SK-N-MC (cell line): ENCODE measurements at regions not wholly inside any gene's neighbourhood (a gene's known extent, or its start where the extent isn't known, plus 50 kb on each side); places are given as distances from the start of the nearest gene placed in this dataset.

ENCODE experiments used
- FOXP2 ChIP-seq: optimal IDR thresholded peaks from 2 replicates; pipeline ENCODE3; 2011; ENCODE audit warnings: mild to moderate bottlenecking, moderate library complexity; ENCODE audit not compliant: insufficient read depth; ENCODE audit errors: extremely low read length, control extremely low read depth
- POLR2AphosphoS5 ChIP-seq: IDR thresholded peaks from 2 replicates; pipeline ENCODE4 v1.6.1; 2012; ENCODE audit warnings: mild to moderate bottlenecking, low read depth, low read length, borderline replicate concordance

GRCh38 chr12:115481141-115481540 is 796.4 kb downstream of the MED13L start:
- TF ChIP-seq FOXP2 (no peak), POLR2AphosphoS5 (no peak)
